C4-2B (cell line): ENCODE measurements at regions not wholly inside any gene's neighbourhood (a gene's known extent, or its start where the extent isn't known, plus 50 kb on each side); places are given as distances from the start of the nearest gene placed in this dataset.

Experiments
- H3K27ac ChIP-seq: fragments of 450-650 bp; 2 replicates; pipeline ENCODE4 v1.5.1; 2017
- ZFX ChIP-seq: fragments of 450-650 bp; IDR thresholded peaks from 2 replicates; pipeline ENCODE4 v1.6.1; 2017
- TF ChIP-seq, protein P1 (sequence below): fragments of 450-650 bp; conservative IDR thresholded peaks from 2 replicates; pipeline ENCODE4 v1.5.1; 2017; ENCODE audit warnings: mild to moderate bottlenecking

DNA sequence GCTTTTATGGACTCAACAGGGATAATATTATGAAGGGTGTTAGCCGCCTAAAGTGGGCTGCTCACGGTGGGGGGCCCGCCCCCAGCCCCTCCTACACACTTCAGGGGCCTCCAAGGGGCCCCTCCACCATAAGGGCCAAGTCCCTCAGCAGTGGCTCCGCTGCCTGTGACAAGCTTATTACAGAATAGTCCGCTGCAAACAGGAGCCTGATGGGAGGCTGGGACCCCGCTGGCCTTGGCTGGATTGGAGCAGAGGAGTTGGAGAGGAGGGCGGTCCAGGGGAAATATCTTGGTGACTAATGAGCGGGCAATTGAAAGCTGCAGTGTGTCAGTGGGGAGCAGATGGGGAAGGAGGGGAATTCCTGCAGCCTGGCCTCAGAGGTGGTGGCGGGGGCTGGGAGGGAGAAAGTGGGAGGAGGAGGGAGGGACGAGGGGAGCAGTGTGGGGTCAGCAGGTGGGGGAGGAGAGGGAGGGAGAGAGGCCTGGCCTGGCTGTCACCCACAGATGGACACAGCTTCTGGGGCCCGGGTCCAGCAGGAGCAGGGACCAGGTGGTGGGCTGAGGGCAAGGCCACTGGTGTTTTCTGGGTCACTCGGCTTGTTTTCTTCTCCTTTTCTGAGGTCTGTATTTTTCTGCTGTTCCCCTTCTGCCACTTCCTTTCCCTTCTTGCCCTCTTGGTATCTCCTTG, 57.6 kb upstream of the FOXP4 start:
- no peak for TF ChIP-seq ZFX
- TF ChIP-seq, protein P1, sequence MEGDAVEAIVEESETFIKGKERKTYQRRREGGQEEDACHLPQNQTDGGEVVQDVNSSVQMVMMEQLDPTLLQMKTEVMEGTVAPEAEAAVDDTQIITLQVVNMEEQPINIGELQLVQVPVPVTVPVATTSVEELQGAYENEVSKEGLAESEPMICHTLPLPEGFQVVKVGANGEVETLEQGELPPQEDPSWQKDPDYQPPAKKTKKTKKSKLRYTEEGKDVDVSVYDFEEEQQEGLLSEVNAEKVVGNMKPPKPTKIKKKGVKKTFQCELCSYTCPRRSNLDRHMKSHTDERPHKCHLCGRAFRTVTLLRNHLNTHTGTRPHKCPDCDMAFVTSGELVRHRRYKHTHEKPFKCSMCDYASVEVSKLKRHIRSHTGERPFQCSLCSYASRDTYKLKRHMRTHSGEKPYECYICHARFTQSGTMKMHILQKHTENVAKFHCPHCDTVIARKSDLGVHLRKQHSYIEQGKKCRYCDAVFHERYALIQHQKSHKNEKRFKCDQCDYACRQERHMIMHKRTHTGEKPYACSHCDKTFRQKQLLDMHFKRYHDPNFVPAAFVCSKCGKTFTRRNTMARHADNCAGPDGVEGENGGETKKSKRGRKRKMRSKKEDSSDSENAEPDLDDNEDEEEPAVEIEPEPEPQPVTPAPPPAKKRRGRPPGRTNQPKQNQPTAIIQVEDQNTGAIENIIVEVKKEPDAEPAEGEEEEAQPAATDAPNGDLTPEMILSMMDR = no peak
- no peak overlapping the region for H3K27ac ChIP-seq

DNA sequence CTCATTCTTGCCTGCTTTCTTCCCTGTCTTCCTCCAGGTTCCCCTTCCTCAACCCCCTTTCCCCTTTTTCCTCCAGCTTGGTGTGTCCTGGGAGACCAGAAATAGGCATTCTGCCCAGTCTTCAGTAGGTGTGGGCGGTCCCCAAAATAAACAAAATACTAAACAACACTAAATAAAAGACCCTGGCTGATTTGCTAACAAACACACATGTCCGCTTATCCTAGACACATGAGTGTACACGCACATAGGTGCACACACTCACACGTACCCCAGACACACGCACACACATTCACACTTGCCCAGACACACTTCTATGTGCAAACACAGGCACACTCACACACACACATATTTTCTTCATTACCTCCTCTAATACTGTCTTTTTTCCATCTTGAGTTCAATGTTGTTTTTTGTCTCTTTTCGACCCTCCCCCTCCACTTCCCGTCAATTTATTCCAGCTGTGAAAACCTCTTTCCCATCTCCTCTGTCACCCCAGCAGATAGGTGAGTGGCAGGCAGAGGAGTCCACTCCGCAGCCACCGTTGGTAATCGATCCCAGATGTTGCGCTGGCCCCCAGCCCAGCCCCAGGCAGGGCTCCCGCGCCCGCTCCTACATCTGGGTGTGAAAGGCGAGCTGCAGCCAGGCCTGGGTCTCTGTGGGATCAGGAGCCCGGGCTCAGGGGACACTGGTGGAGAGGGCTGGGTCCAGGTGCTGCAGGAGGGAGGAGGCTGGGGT, 56.9 kb upstream of the FOXP4 start:
- TF ChIP-seq, protein P1 = no peak
- no peak for TF ChIP-seq ZFX
- H3K27ac ChIP-seq = no peak overlapping the region

DNA sequence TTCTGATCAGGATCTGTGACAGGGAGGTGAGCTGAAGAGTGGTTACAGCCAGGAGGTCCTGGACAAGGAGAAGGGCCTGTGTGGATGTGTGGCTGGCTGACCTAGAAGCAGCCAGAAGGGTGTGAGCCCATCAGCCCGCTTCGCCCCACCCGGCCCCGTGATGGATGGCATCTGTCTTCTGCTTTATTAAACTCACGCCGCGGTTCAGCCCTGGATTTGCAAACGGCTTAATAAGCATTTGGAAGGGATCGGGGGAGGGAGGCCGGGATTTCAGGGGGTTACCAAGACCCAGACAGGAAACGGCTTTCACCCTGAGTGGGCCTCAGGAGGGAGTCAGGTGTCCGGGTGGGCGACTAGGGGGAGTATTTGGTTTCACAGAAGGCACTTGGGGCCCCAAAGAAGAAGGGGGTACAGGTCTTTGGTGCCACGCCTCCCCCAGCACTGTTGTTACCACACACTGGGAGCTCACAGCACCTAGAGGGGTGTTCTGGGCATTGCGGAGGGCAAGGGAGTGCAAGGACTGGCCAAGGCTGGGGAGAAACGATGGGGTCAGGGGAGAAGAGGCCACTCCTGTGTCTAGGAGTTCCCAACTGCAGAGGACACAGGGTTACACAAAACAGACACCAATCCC, 53.8 kb upstream of the FOXP4 start:
- no peak for TF ChIP-seq ZFX
- TF ChIP-seq, protein P1 = no peak
- no peak overlapping the region for H3K27ac ChIP-seq

DNA sequence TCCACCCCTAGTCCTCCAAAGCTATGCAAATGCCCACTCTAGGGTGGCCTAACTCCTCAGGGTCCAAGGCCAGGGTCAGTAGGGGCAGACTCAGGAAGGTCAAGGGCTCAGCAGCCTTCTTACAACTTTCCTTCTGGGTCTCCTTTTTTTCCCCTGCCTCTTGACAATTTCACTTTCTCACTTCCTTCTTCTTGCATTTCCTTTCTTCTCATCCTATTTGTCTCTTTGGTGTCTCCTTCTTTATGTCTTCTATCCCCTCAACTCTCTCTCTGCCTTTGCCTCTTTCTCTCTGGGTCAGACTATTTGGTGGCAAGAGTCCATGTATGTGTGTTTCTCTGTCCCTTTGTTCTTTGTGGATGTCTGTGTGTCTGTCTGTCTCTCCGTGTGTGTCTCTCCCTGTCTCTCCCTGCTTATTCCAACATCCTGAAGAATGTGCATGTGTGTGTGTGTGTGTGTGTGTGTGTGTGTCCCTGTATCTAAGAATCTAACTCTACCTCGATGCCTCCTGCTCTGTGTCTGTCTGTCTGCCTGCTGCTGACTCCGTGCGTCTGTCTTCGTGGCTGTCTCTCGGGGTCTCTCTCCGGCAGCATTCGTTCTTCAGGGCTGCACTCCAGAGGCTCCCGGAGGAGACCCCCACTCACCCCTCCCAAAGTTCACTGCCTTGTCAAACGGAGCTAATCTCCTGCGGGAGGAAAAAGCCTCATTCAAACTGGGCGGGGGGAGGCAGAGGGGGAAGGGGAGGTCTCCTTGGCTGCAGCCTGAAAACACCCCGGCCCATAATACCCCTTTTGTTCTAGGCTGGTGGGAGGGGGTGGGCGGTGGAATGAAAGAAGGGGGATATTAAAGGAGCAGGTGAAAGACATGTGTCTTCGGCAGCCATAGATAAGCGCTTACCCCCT, 51.7 kb upstream of the FOXP4 start:
- no peak for TF ChIP-seq ZFX
- TF ChIP-seq, protein P1 = no peak
- H3K27ac ChIP-seq = no peak overlapping the region
